H1 (cell line): ENCODE measurements at regions not wholly inside any gene's neighbourhood (a gene's known extent, or its start where the extent isn't known, plus 50 kb on each side); places are given as distances from the start of the nearest gene placed in this dataset.
"Not testable (repeated sequence)": the region's sequence is repeated elsewhere in the genome, so short reads cannot be mapped to it uniquely, and the experiment has no call there.

Experiments
- CTCF ChIA-PET: fragments of 300-600 bp; sonication (Branson Sonifier 250); formaldehyde crosslinking; loops from one replicate; lab custom pipeline; 2021; ENCODE audit not compliant: partially characterized antibody; lab: Charles Lee
- POLR2A ChIA-PET: fragments of 300-600 bp; sonication (Branson Sonifier 250); formaldehyde crosslinking; loops from one replicate; lab custom pipeline; 2021; ENCODE audit warnings: inconsistent platforms; ENCODE audit not compliant: partially characterized antibody; lab: Charles Lee
- DNase-seq, 2 experiments: peaks; one replicate each; pipeline versions ENCODE4 v3.0.0 to v3.0.0-alpha.2; 2010 to 2022; ENCODE audit warnings: low spot score in 2 of 2, low read depth in 1 of 2, mixed read lengths in 1 of 2
- FAIRE-seq: peaks from 2 replicates; lab custom pipeline; 2011; peaks lifted over from hg19 to GRCh38; lab: Jason Lieb, UNC
- H2AFZ ChIP-seq: 2 replicates; pipeline ENCODE4 v1.8.1; 2012; ENCODE audit warnings: low read length, inconsistent platforms
- H2AK5ac ChIP-seq: 2 replicates; pipeline ENCODE4 v1.6.1; 2013; ENCODE audit warnings: low read depth, low read length
- H2BK120ac ChIP-seq: replicated peaks from 2 replicates; pipeline ENCODE3; 2013; ENCODE audit warnings: low read depth, low read length, inconsistent platforms
- H2BK12ac ChIP-seq: 2 replicates; pipeline ENCODE4 v1.6.1; 2013; ENCODE audit warnings: low read depth, low read length
- H2BK15ac ChIP-seq: 2 replicates; pipeline ENCODE4 v1.6.1; 2013; ENCODE audit warnings: low read length
- H2BK20ac ChIP-seq: 2 replicates; pipeline ENCODE4 v1.6.1; 2013; ENCODE audit warnings: low read length
- H2BK5ac ChIP-seq: 2 replicates; pipeline ENCODE4 v1.6.1; 2013; ENCODE audit warnings: low read depth, low read length
- H3K14ac ChIP-seq: 2 replicates; pipeline ENCODE4 v1.6.1; 2013; ENCODE audit warnings: inconsistent platforms; ENCODE audit not compliant: insufficient read length
- H3K18ac ChIP-seq: 2 replicates; pipeline ENCODE4 v1.6.1; 2013; ENCODE audit warnings: low read length; ENCODE audit errors: extremely low read depth
- H3K23ac ChIP-seq: 2 replicates; pipeline ENCODE4 v1.6.1; 2013; ENCODE audit warnings: inconsistent platforms; ENCODE audit not compliant: insufficient read length
- H3K23me2 ChIP-seq: 2 replicates; pipeline ENCODE4 v1.6.1; 2013; ENCODE audit warnings: low read depth, low read length
- H3K27ac ChIP-seq: 2 replicates; pipeline ENCODE4 v1.6.1; 2011; ENCODE audit warnings: low read depth, low read length, inconsistent platforms
- H3K27me3 ChIP-seq, 4 experiments: replicated peaks in 1 of 4; 1 replicate in 1 of 4; 2 replicates in 3 of 4; pipeline versions ENCODE4 v1.6.1 to v1.8.1; 2011 to 2013; ENCODE audit warnings: low read length in 3 of 4, mild to moderate bottlenecking in 3 of 4, inconsistent platforms in 2 of 4, mixed read lengths in 2 of 4, moderate library complexity in 1 of 4; ENCODE audit not compliant: control insufficient read depth in 3 of 4, insufficient read depth in 3 of 4; ENCODE audit errors: extremely low read depth in 1 of 4
- H3K36me3 ChIP-seq, 4 experiments: 2 replicates each; pipeline versions ENCODE4 v1.6.1 to v1.8.1; 2011 to 2013; ENCODE audit warnings: mild to moderate bottlenecking in 4 of 4, low read length in 3 of 4, moderate library complexity in 2 of 4, control low read depth in 1 of 4, inconsistent platforms in 1 of 4; ENCODE audit not compliant: insufficient read depth in 4 of 4, control insufficient read depth in 2 of 4
- H3K4ac ChIP-seq: replicated peaks from 2 replicates; pipeline ENCODE3; 2013; ENCODE audit warnings: low read length, low read depth, mixed read lengths, inconsistent platforms; ENCODE audit not compliant: insufficient read length
- H3K4me1 ChIP-seq, 4 experiments: replicated peaks in 1 of 4; 1 replicate in 1 of 4; 2 replicates in 3 of 4; pipeline versions ENCODE4 v1.6.1 to v1.8.1; 2011 to 2013; ENCODE audit warnings: low read length in 3 of 4, inconsistent platforms in 2 of 4, mixed read lengths in 1 of 4; ENCODE audit not compliant: insufficient read depth in 4 of 4, control insufficient read depth in 3 of 4
- H3K4me2 ChIP-seq, 2 experiments: 2 replicates each; pipeline versions ENCODE4 v1.6.1 to v1.8.1; 2011 to 2013; ENCODE audit warnings: low read depth in 2 of 2, low read length in 2 of 2, control low read depth in 1 of 2, inconsistent platforms in 1 of 2, mild to moderate bottlenecking in 1 of 2; ENCODE audit not compliant: insufficient read depth in 1 of 2
- H3K4me3 ChIP-seq, 4 experiments: fragments of 200-600, 300-600 bp in 1 of 4; sonication (generic), shearing (Covaris generic), sonication (Bioruptor Twin) in 1 of 4; 2 replicates each; pipeline versions ENCODE4 v1.5.1 to v1.8.1; 2011 to 2016; ENCODE audit warnings: low read length in 4 of 4, low read depth in 3 of 4, control low read depth in 2 of 4, inconsistent platforms in 2 of 4, mild to moderate bottlenecking in 2 of 4, mixed read lengths in 1 of 4, moderate library complexity in 1 of 4; ENCODE audit not compliant: insufficient read depth in 2 of 4; ENCODE audit errors: extremely low read depth in 1 of 4
- H3K56ac ChIP-seq: replicated peaks from 2 replicates; pipeline ENCODE3; 2013; ENCODE audit warnings: low read depth, mild to moderate bottlenecking, mixed read lengths, low read length, inconsistent platforms; ENCODE audit not compliant: insufficient read length
- H3K79me1 ChIP-seq: 2 replicates; pipeline ENCODE4 v1.6.1; 2013; ENCODE audit warnings: low read depth, low read length, control low read depth
- H3K79me2 ChIP-seq, 2 experiments: 2 replicates each; pipeline versions ENCODE4 v1.6.1 to v1.8.1; 2012 to 2013; ENCODE audit warnings: low read length in 2 of 2, mild to moderate bottlenecking in 2 of 2, inconsistent platforms in 1 of 2; ENCODE audit not compliant: insufficient read depth in 2 of 2, control insufficient read depth in 1 of 2
- H3K9ac ChIP-seq, 4 experiments: replicated peaks in 1 of 4; 1 replicate in 1 of 4; 2 replicates in 3 of 4; pipeline versions ENCODE4 v1.6.1 to v1.8.1; 2011 to 2013; ENCODE audit warnings: low read depth in 3 of 4, low read length in 3 of 4, control low read depth in 2 of 4, mild to moderate bottlenecking in 2 of 4, moderate library complexity in 2 of 4, inconsistent platforms in 1 of 4; ENCODE audit errors: extremely low read depth in 1 of 4
- H3K9me3 ChIP-seq, 2 experiments: 2 replicates each; pipeline versions ENCODE4 v1.6.1 to v1.8.1; 2012 to 2013; ENCODE audit warnings: mild to moderate bottlenecking in 2 of 2, moderate library complexity in 2 of 2, control low read depth in 1 of 2, inconsistent platforms in 1 of 2, low read depth in 1 of 2, low read length in 1 of 2, mixed read lengths in 1 of 2; ENCODE audit not compliant: insufficient read depth in 2 of 2
- H4K20me1 ChIP-seq, 2 experiments: replicated peaks in 1 of 2; 2 replicates each; pipeline versions ENCODE3 to v1.8.1; 2011 to 2013; ENCODE audit warnings: inconsistent platforms in 2 of 2, low read length in 2 of 2, mild to moderate bottlenecking in 1 of 2; ENCODE audit not compliant: insufficient read depth in 2 of 2, control insufficient read depth in 1 of 2
- H4K5ac ChIP-seq: 2 replicates; pipeline ENCODE4 v1.6.1; 2013; ENCODE audit warnings: low read length, low read depth, mixed read lengths, inconsistent platforms; ENCODE audit not compliant: insufficient read length
- H4K8ac ChIP-seq: 2 replicates; pipeline ENCODE4 v1.8.0; 2013; ENCODE audit warnings: mild to moderate bottlenecking, moderate library complexity, low read length, inconsistent platforms; ENCODE audit not compliant: insufficient read depth; ENCODE audit errors: extremely low read depth
- H4K91ac ChIP-seq: replicated peaks from 2 replicates; pipeline ENCODE3; 2013; ENCODE audit warnings: low read length, mixed read lengths, inconsistent platforms; ENCODE audit not compliant: insufficient read length
- WGBS, 2 experiments: shearing (Covaris generic) in 1 of 2; methylation state at CpG; one replicate each; pipeline versions ENCODE4 v1.1.6 to v1.1.7; 2013 to 2015; ENCODE audit warnings: low lambda C conversion rate in 2 of 2, mixed read lengths in 2 of 2, inconsistent platforms in 1 of 2, low coverage in 1 of 2, missing lambda C conversion rate in 1 of 2; ENCODE audit not compliant: insufficient replicate concordance in 2 of 2, insufficient coverage in 1 of 2, insufficient read length in 1 of 2; ENCODE audit errors: extremely low coverage in 1 of 2, missing lambda C conversion rate in 1 of 2; 5-methylcytosine and 5-hydroxymethylcytosine counted together

GRCh38 chr9:65397763-65398719, 113.0 kb upstream of the FOXD4L5 start:
- H3K36me3 ChIP-seq, H3K79me2 ChIP-seq, H4K20me1 ChIP-seq, H4K91ac ChIP-seq, H3K79me1 ChIP-seq, H3K18ac ChIP-seq, POLR2A ChIA-PET, H2BK15ac ChIP-seq, FAIRE-seq, H3K14ac ChIP-seq, H2BK12ac ChIP-seq, H3K27ac ChIP-seq, H3K23ac ChIP-seq, CTCF ChIA-PET, H4K8ac ChIP-seq, H3K27me3 ChIP-seq, DNase-seq, H3K4ac ChIP-seq, H3K56ac ChIP-seq, H3K4me3 ChIP-seq, H2BK5ac ChIP-seq, H2AFZ ChIP-seq, H2BK20ac ChIP-seq, H3K4me1 ChIP-seq, H4K5ac ChIP-seq, H3K23me2 ChIP-seq, H3K9ac ChIP-seq, H2AK5ac ChIP-seq, H3K4me2 ChIP-seq, H2BK120ac ChIP-seq: not testable (repeated sequence)
- WGBS, 2 experiments = 87% methylated on average over 6 of the region's 42 CpGs; no CpG with 5 or more reads in 1 of the 2 experiments
- H3K9me3 ChIP-seq = peaks cover 0 to 30% of the 10 kb centered on the region in 2 experiments; a peak in 2 of 4 replicates
